ENCODE measurements at regions not wholly inside any gene's neighbourhood (a gene's known extent, or its start where the extent isn't known, plus 50 kb on each side); places are given as distances from the start of the nearest gene placed in this dataset.

DNA sequence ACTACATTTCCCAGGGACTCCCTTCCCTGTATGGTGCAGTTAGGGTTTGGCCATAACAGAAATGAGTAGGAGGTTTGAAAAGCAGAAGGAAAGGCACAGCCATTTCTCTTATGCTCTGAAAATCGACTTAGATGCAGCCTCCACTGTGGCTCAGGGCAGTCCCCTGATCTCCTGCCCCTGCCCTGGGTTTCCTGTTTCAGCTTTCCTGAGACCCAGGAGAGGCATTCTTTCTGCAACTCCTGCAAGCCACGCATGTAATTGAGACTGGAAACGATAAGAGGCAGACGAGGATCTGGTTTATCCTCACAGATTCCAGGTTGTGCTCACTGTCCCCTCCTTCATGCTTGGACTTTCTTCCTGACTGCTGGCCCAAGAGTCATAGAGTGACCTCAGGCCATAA is 461.2 kb upstream of the VSTM2A start:
- Histone ChIP-seq H2AFZ (ENCODE audit: control insufficient read depth, low read depth, low read length) (no peak overlapping the region), H3K27me3 (replicated peaks in 1 of 2; ENCODE audit: control insufficient read depth in 2 of 2, insufficient read depth in 2 of 2, low read length in 1 of 2) (no peaks in the 10 kb centered on the region), H3K79me2 (ENCODE audit: control insufficient read depth, insufficient read depth, low read length) (no peaks in the 10 kb centered on the region), H3K4me2 (ENCODE audit: control insufficient read depth, insufficient read depth) (no peak overlapping the region), H4K20me1 (ENCODE audit: control insufficient read depth, insufficient read depth) (no peaks in the 10 kb centered on the region), H3K9me3 (replicated peaks; ENCODE audit: control insufficient read depth, insufficient read depth, low read length) (no peaks in the 10 kb centered on the region), H3K4me1 (ENCODE audit: control insufficient read depth, insufficient read depth, low read length) (no peaks in the 10 kb centered on the region), H3K4me3 (no peak overlapping the region), H3K36me3 (ENCODE audit: control insufficient read depth in 2 of 2, insufficient read depth in 2 of 2, low read length in 1 of 2) (no peaks in the 10 kb centered on the region), H3K27ac (ENCODE audit: control insufficient read depth, insufficient read depth) (no peak overlapping the region), H3K9ac (ENCODE audit: control insufficient read depth, insufficient read depth, low read length) (no peak overlapping the region)
- ATAC-seq = no peak
- no peak for FAIRE-seq
- 2% methylated on average over 4 of the region's 4 CpGs for WGBS (ENCODE audit: insufficient coverage, insufficient replicate concordance, low lambda C conversion rate, missing lambda C conversion rate)
- RAD21 ChIA-PET (ENCODE audit: unreplicated experiment) = no interaction called here
- BruUV-seq (replicated peaks) = no TSS peak
- SMC1A ChIA-PET (ENCODE audit: uncharacterized antibody, unreplicated experiment) = no interaction called here
- POLR2A ChIA-PET = no interaction called here
- TF ChIP-seq NR2F1 (conservative IDR thresholded peaks at IDR 0.05) (no peak), RAD51 (IDR thresholded peaks at IDR 0.05) (no peak), ZNF622 (IDR thresholded peaks at IDR 0.05) (no peak), JUNB (IDR thresholded peaks at IDR 0.05) (no peak), SMARCA5 (IDR thresholded peaks at IDR 0.05) (no peak), TARDBP (IDR thresholded peaks at IDR 0.05; ENCODE audit: borderline replicate concordance) (no peak), MXI1 (IDR thresholded peaks at IDR 0.05; ENCODE audit: low read depth, low read length) (no peak), KLF5 (IDR thresholded peaks at IDR 0.05; ENCODE audit: partially characterized antibody) (no peak), POLR2AphosphoS5 (IDR thresholded peaks at IDR 0.05; ENCODE audit: low read length) (no peak)
- TF ChIP-seq, protein P1, sequence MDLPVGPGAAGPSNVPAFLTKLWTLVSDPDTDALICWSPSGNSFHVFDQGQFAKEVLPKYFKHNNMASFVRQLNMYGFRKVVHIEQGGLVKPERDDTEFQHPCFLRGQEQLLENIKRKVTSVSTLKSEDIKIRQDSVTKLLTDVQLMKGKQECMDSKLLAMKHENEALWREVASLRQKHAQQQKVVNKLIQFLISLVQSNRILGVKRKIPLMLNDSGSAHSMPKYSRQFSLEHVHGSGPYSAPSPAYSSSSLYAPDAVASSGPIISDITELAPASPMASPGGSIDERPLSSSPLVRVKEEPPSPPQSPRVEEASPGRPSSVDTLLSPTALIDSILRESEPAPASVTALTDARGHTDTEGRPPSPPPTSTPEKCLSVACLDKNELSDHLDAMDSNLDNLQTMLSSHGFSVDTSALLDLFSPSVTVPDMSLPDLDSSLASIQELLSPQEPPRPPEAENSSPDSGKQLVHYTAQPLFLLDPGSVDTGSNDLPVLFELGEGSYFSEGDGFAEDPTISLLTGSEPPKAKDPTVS (IDR thresholded peaks at IDR 0.05; ENCODE audit: low read depth, low read length) = no peak
- TF ChIP-seq, protein P2, sequence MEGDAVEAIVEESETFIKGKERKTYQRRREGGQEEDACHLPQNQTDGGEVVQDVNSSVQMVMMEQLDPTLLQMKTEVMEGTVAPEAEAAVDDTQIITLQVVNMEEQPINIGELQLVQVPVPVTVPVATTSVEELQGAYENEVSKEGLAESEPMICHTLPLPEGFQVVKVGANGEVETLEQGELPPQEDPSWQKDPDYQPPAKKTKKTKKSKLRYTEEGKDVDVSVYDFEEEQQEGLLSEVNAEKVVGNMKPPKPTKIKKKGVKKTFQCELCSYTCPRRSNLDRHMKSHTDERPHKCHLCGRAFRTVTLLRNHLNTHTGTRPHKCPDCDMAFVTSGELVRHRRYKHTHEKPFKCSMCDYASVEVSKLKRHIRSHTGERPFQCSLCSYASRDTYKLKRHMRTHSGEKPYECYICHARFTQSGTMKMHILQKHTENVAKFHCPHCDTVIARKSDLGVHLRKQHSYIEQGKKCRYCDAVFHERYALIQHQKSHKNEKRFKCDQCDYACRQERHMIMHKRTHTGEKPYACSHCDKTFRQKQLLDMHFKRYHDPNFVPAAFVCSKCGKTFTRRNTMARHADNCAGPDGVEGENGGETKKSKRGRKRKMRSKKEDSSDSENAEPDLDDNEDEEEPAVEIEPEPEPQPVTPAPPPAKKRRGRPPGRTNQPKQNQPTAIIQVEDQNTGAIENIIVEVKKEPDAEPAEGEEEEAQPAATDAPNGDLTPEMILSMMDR (IDR thresholded peaks at IDR 0.05 in 2 of 3, conservative IDR thresholded peaks at IDR 0.05 in 1 of 3; ENCODE audit: control insufficient read depth in 2 of 3, extremely low read depth in 1 of 3, insufficient read depth in 1 of 3, low read depth in 3 of 3, low read length in 3 of 3) = no peak
- TF ChIP-seq, protein P3, sequence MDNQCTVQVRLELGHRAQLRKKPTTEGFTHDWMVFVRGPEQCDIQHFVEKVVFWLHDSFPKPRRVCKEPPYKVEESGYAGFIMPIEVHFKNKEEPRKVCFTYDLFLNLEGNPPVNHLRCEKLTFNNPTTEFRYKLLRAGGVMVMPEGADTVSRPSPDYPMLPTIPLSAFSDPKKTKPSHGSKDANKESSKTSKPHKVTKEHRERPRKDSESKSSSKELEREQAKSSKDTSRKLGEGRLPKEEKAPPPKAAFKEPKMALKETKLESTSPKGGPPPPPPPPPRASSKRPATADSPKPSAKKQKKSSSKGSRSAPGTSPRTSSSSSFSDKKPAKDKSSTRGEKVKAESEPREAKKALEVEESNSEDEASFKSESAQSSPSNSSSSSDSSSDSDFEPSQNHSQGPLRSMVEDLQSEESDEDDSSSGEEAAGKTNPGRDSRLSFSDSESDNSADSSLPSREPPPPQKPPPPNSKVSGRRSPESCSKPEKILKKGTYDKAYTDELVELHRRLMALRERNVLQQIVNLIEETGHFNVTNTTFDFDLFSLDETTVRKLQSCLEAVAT (IDR thresholded peaks at IDR 0.05) = no peak
- intact Hi-C loops (cut with micrococcal nuclease; ENCODE audit: unreplicated experiment) (no loop called here), in situ Hi-C loops (cut with MboI) (no loop called here)
- CTCF ChIA-PET = no interaction called here
- no peak for DNase-seq (ENCODE audit: low read depth, low spot score)

Measured in GM12878 (cell line).